GM21576 (cell line): ENCODE measurements at regions not wholly inside any gene's neighbourhood (a gene's known extent, or its start where the extent isn't known, plus 50 kb on each side); places are given as distances from the start of the nearest gene placed in this dataset.
"Not testable (repeated sequence)": the region's sequence is repeated elsewhere in the genome, so short reads cannot be mapped to it uniquely, and the experiment has no call there.

Experiments used
- ATAC-seq: cut with Tn5 transposase; IDR thresholded peaks from one replicate; pipeline ENCODE4 v1.9.1; 2021; ENCODE audit warnings: mild to moderate bottlenecking, moderate library complexity; ENCODE audit not compliant: unreplicated experiment

- not testable (repeated sequence) for ATAC-seq
Measured at GRCh38 chr21:13935396-13936032, 275.2 kb downstream of the LIPI start.

- not testable (repeated sequence) for ATAC-seq
Measured at GRCh38 chr21:13934887-13935342, 275.8 kb downstream of the LIPI start.

DNA sequence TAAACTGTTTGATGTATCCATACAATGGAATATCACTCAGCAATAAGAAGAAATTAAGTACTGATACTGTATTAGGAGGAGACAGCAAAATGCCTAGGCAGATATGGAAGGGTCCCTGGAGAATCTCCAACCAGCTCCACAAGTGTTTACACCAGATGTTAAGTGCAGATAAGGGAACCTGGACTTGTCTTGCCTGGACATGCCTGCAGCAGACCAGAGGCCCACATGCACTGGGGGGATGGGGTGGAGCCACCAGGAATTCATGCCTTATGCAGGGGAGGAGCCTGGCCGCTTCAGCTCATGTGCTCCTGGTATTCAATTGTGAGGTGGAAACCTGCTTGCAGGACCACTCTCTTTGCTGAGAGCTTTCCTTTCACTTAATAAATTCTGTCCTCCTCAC lies 287.6 kb downstream of the LIPI start:
- ATAC-seq: not testable (repeated sequence)

DNA sequence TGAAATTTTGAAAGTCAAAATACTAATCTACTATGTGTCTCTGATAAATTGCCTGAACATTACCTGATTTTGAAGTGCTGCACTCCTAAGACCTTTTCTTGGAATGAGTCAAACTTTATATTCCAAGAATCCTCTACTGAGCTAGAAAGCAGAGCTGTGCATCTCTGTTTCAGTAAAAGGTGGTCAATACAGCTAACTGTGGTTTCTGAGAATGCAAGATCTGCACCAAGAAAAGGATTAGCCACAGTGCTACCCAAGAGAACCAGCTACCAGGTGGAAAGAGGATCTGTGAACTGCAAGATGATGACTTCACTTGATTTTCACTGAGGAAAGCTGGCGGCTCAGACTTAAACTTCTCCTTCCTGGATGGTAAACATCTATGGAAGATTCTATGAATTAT lies 289.3 kb downstream of the LIPI start:
- ATAC-seq: not testable (repeated sequence)

GRCh38 chr21:13907385-13907784 lies 297.8 kb downstream of the POTED start:
- ATAC-seq: not testable (repeated sequence)

DNA sequence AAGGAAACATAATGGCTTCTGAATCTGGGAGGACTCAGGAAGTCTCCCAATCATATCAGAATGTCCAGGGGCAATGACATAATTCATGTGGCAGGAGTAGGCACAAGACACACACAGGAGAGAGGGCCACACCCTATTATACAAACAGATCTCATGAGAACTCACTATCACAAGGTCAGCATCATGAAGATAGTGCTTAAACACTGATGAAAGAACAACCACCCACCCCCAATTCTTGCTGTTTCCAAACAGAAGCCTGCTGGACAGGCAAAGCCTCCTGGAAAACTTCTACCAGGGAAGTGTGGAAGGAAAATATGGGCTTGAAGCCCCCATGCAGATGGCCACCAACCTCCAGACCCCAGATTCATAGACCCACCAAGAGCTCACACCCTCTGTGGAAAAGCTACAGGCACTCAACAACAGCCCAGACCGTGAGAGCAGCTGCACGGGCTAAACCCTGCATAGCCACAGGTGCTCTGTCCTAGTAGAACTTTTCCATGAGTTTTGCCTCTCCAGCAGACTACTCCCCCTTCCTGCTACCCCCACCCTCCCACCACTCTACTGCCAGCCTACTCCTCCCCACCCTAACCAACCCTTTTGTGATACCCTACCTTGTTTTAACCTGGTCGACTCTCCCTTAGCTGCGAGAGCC lies 287.1 kb downstream of the POTED start:
- not testable (repeated sequence) for ATAC-seq

DNA sequence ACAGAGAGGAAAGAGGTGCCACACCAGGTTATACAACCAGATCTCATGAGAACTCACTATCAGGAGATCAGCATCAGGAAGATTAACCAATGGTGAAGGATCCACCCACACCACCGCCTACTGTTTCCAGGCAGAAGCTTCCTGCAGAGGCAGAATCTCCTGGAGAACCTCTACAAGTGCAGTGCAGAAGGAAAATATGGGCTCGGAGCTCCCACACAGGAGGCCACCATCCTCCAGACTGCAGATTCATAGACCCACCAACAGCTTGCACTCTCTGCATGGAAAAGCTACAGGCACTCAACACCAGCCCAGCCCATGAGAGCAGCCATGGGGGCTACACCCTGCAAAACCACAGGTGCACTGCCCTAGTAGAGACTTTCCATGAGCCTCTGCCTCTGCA lies 284.0 kb downstream of the POTED start:
- not testable (repeated sequence) for ATAC-seq

GRCh38 chr21:13893025-13893424 lies 283.4 kb downstream of the POTED start:
- not testable (repeated sequence) for ATAC-seq

GRCh38 chr21:13892146-13892751 lies 282.7 kb downstream of the POTED start:
- ATAC-seq: not testable (repeated sequence)

DNA sequence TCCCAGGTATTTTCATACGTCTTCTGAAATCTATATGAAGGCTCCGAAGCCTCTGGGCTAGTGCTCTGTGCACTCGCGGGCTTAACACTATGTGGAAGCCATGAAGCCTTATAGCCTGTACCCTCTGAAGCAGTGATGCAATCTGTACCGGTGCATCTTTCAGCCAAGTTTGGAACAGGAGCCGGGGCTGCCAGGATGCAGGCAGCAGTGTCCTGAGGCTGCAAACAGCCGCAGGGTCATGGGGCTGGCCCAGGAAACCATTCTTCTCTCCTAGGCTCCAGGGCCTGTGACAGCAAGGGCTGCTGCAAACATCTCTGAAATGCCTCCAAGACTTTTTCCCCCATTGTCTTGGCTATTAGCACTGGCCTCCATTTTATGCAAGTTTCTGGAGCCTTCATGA lies 279.6 kb downstream of the POTED start:
- not testable (repeated sequence) for ATAC-seq

- ATAC-seq: not testable (repeated sequence)
Measured at GRCh38 chr21:13883641-13884395, 274.2 kb downstream of the POTED start.

- not testable (repeated sequence) for ATAC-seq
Measured at GRCh38 chr21:13877503-13877902, 267.9 kb downstream of the POTED start.

- not testable (repeated sequence) for ATAC-seq
Measured at GRCh38 chr21:13876999-13877398, 267.4 kb downstream of the POTED start.

DNA sequence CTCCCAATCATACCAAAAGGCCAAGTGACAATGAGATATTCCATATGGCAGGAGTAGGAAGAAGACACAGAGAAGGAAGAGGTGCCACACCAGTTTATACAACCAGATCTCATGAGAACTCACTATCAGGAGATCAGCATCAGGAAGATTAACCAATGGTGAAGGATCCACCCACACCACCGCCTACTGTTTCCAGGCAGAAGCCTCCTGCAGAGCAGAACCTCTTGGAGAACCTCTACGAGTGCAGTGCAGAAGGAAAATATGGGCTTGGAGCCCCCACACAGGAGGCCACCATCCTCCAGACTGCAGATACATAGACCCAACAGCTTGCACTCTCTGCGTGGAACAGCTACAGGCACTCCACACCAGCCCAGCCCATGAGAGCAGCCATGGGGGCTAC lies 264.4 kb downstream of the POTED start:
- not testable (repeated sequence) for ATAC-seq

DNA sequence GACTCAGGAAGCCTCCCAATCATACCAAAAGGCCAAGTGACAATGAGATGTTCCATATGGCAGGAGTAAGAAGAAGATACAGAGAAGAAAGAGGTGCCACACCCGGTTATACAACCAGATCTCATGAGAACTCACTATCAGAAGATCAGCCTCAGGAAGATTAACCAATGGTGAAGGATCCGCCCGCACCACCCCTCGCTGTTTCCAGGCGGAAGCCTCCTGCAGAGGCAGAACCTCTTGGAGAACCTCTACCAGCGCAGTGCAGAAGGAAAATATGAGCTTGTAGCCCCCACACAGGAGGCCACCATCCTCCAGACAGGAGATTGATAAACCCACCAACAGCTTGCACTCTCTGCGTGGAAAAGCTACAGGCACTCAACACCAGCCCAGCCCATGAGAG lies 245.1 kb downstream of the POTED start:
- ATAC-seq: no peak

GRCh38 chr21:13850808-13851207 lies 241.2 kb downstream of the POTED start:
- not testable (repeated sequence) for ATAC-seq

DNA sequence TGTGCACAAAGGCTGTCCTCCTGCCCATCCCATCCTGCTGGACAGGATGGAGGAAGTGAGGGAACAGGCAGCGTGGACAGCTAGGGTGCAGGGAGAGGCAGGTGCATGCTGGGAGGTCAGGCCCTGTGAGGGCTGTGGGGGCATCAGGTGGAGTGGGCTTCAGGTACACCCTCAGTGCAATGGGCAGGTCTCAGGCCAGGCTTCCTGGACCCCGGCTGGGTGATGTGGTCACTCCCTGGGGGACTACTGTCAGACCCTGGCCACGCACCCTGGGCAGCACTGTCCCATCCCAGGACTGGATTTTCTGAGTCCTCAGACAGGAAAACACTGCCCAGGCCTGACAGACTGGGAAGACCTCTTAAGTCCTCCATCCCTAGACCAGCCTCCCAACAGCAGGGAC lies 239.9 kb downstream of the POTED start:
- ATAC-seq: not testable (repeated sequence)

- not testable (repeated sequence) for ATAC-seq
Measured at GRCh38 chr21:13846718-13847117, 237.1 kb downstream of the POTED start.

DNA sequence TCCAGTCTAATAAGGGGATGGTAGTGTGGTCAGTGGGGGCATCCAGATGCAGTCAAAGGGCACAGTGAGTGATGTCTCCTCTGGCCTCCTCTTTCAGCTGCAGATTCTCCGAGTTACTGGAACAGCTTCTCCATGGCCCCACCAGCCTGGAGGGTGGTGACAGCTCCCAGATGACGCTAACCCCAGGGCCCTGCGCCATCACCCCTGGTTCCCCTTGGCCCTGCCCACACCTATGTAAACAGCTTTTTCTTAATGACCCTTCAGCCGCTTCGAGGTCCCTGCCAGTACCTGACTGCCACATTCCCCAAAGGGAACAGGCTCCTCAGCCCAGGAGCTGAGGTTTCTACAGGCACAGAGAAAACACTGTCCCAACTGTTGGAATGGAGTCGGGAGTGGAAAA lies 235.0 kb downstream of the POTED start:
- not testable (repeated sequence) for ATAC-seq

DNA sequence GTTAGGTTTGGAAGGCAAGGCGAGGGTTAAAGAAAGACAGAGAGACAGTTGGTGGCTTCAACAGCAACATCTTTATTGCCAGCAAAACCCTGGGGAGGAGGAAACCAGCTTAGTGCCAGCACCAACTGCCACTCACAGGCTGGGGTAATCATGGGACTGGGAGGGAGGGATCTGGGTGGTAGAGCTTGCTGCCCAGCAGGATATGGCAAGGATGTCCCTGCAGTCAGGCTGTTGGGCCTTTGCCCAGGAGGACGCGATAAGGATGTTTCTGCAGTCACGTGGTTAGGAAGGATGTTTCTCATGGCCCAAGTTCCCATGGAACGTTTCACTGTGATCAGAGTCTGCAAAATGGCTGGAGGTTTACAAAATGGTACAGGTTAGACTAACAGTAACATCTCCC lies 233.5 kb downstream of the POTED start:
- not testable (repeated sequence) for ATAC-seq

DNA sequence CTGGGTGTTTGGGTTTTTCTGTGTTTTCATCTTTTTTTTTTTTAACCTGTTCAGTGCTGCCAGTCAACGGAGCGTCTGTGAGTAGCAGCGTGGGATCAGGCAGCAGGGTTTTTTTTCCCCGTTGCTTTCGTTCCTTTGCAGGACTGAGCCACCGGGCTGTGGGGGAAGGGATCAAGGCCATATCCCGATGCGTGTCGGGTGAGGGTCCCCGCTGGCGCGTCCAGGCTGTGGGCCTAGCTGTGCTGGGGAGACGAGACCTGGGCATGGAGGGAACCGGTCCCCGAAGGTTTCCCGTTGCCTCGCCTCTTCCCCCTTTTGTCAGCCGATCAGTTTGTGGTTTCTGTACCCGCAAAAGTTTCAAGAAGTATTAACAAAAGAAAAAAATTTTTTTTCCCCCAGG lies 218.1 kb downstream of the POTED start:
- not testable (repeated sequence) for ATAC-seq
